ENCODE measurements at regions not wholly inside any gene's neighbourhood (a gene's known extent, or its start where the extent isn't known, plus 50 kb on each side); places are given as distances from the start of the nearest gene placed in this dataset.
A peak's percentile ranks its signal among the peaks of the same experiment; 100 is the strongest.
"Not testable (repeated sequence)": the region's sequence is repeated elsewhere in the genome, so short reads cannot be mapped to it uniquely, and the experiment has no call there.

- TF ChIP-seq ZNF70 (CRISPR knock-in tag; IDR thresholded peaks at IDR 0.05) (no peak), PPARA (CRISPR knock-in tag; IDR thresholded peaks at IDR 0.05; ENCODE audit: borderline replicate concordance) (no peak), RARB (CRISPR knock-in tag; IDR thresholded peaks at IDR 0.05) (no peak), BACH2 (CRISPR knock-in tag; IDR thresholded peaks at IDR 0.05; ENCODE audit: borderline replicate concordance) (no peak), ZFP3 (CRISPR knock-in tag; IDR thresholded peaks at IDR 0.05) (no peak), ZFP30 (CRISPR knock-in tag; IDR thresholded peaks at IDR 0.05) (no peak), ZNF8 (CRISPR knock-in tag; IDR thresholded peaks at IDR 0.05) (no peak), TCF4 (CRISPR knock-in tag; IDR thresholded peaks at IDR 0.05; ENCODE audit: borderline replicate concordance) (no peak), ZNF565 (CRISPR knock-in tag; conservative IDR thresholded peaks at IDR 0.05; ENCODE audit: low read depth) (no peak), ARNTL (CRISPR knock-in tag; IDR thresholded peaks at IDR 0.05; ENCODE audit: borderline replicate concordance, low read depth) (no peak), ESRRG (CRISPR knock-in tag; IDR thresholded peaks at IDR 0.05) (no peak), POU6F1 (CRISPR knock-in tag; IDR thresholded peaks at IDR 0.05; ENCODE audit: borderline replicate concordance, low read depth) (no peak), GLIS3 (CRISPR knock-in tag; IDR thresholded peaks at IDR 0.05) (no peak), OSR1 (CRISPR knock-in tag; IDR thresholded peaks at IDR 0.05) (no peak), TOX (CRISPR knock-in tag; IDR thresholded peaks at IDR 0.05; ENCODE audit: borderline replicate concordance) (no peak), CSRNP3 (CRISPR knock-in tag; IDR thresholded peaks at IDR 0.05) (no peak), SNAI2 (CRISPR knock-in tag; IDR thresholded peaks at IDR 0.05) (no peak), TSHZ2 (CRISPR knock-in tag; IDR thresholded peaks at IDR 0.05) (no peak)
- ATAC-seq, result peak; percentile 62; the same call in 2 of the 3 replicates
Measured at GRCh38 chr14:22375321-22375930, 213.6 kb downstream of the DAD1 start.

GRCh38 chr14:22370084-22370847 lies 218.8 kb downstream of the DAD1 start:
- no peak for ATAC-seq
- no peak for TF ChIP-seq CSDC2 (CRISPR knock-in tag; IDR thresholded peaks at IDR 0.05)
- TF ChIP-seq ZFP3 (CRISPR knock-in tag; IDR thresholded peaks at IDR 0.05), result no peak
- TF ChIP-seq ZC3H10 (CRISPR knock-in tag; IDR thresholded peaks at IDR 0.05), result no peak
- TF ChIP-seq ESRRG (CRISPR knock-in tag; IDR thresholded peaks at IDR 0.05), result no peak
- TF ChIP-seq ISL1 (CRISPR knock-in tag; IDR thresholded peaks at IDR 0.05), result no peak
- no peak for TF ChIP-seq PPARA (CRISPR knock-in tag; IDR thresholded peaks at IDR 0.05; ENCODE audit: borderline replicate concordance)
- no peak for TF ChIP-seq OSR1 (CRISPR knock-in tag; IDR thresholded peaks at IDR 0.05)
- TF ChIP-seq BACH2 (CRISPR knock-in tag; IDR thresholded peaks at IDR 0.05; ENCODE audit: borderline replicate concordance), result no peak
- TF ChIP-seq SNAI2 (CRISPR knock-in tag; IDR thresholded peaks at IDR 0.05), result no peak
- no peak for TF ChIP-seq ZNF70 (CRISPR knock-in tag; IDR thresholded peaks at IDR 0.05)
- TF ChIP-seq ZFP30 (CRISPR knock-in tag; IDR thresholded peaks at IDR 0.05), result no peak
- no peak for TF ChIP-seq GLIS3 (CRISPR knock-in tag; IDR thresholded peaks at IDR 0.05)
- TF ChIP-seq ARNTL (CRISPR knock-in tag; IDR thresholded peaks at IDR 0.05; ENCODE audit: borderline replicate concordance, low read depth), result no peak

GRCh38 chr14:22358726-22359125 lies 230.3 kb downstream of the DAD1 start:
- ATAC-seq, result no peak

GRCh38 chr14:22349281-22349680 lies 239.7 kb downstream of the DAD1 start:
- ATAC-seq, result not testable (repeated sequence)

More at GRCh38 chr14:22358726-22359125, 230.3 kb downstream of the DAD1 start:
- TF ChIP-seq ZFP3 (CRISPR knock-in tag; IDR thresholded peaks at IDR 0.05) (no peak), ARNTL (CRISPR knock-in tag; IDR thresholded peaks at IDR 0.05; ENCODE audit: borderline replicate concordance, low read depth) (no peak), ISL1 (CRISPR knock-in tag; IDR thresholded peaks at IDR 0.05) (no peak), TOX (CRISPR knock-in tag; IDR thresholded peaks at IDR 0.05; ENCODE audit: borderline replicate concordance) (no peak), ZC3H10 (CRISPR knock-in tag; IDR thresholded peaks at IDR 0.05) (no peak), ZFP30 (CRISPR knock-in tag; IDR thresholded peaks at IDR 0.05) (no peak), OSR1 (CRISPR knock-in tag; IDR thresholded peaks at IDR 0.05) (no peak), RARB (CRISPR knock-in tag; IDR thresholded peaks at IDR 0.05) (no peak)
